ENCODE measurements at regions not wholly inside any gene's neighbourhood (a gene's known extent, or its start where the extent isn't known, plus 50 kb on each side); places are given as distances from the start of the nearest gene placed in this dataset.

DNA sequence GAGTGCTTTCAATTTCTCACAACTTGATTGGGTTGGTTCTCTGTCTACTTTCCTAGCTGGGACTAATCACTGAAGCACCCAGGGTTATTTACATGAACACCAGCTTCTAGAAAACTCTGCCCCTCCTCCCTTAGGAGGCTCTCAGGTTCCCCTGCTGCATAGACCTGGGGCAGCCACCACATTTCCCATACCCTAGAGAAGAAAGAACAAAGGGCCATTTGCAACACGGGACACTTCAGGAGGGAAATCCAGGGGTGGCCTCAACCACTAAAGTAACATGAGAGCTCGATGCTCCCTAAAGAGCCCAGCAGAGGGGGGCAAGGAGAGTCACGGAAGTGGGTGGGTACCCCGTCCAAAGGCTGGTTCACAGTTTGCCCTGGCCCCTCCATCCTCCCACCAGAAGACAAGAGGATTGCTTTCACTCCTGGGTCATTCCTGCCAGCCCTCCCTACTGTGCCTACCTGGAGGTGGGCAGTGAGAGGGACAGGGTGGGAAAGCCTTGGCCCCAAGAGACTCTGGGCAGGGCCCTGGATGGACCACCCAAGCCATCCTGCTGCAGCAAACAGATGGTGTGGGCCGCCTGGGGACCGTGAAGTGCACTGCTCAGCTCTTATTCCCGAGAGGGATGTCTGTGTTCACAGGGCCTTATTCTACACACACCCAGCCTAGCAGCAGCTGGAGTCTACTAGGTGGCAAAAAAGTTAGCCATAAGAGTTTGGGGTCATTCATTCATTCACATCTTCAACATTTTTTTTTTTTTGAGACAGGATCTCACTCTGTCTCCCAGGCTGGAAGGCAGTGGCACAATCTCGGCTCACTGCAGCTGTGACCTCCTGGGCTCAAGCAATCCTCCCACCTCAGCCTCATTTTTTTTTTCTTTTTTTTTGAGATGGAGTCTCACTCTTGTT, 392.1 kb downstream of the SOX9 start:
- Histone ChIP-seq H3K27ac (no peak overlapping the region), H3K4me1 (replicated peaks) (peaks cover 3% of the 10 kb centered on the region; the same call in 1 of the 2 replicates), H3K36me3 (no peaks in the 10 kb centered on the region), H3K27me3 (replicated peaks) (no peaks in the 10 kb centered on the region), H3K9me3 (replicated peaks) (no peaks in the 10 kb centered on the region), H3K4me3 (no peak overlapping the region)
- no peak for DNase-seq (ENCODE audit: low read depth in 1 of 2, low spot score in 2 of 2)

DNA sequence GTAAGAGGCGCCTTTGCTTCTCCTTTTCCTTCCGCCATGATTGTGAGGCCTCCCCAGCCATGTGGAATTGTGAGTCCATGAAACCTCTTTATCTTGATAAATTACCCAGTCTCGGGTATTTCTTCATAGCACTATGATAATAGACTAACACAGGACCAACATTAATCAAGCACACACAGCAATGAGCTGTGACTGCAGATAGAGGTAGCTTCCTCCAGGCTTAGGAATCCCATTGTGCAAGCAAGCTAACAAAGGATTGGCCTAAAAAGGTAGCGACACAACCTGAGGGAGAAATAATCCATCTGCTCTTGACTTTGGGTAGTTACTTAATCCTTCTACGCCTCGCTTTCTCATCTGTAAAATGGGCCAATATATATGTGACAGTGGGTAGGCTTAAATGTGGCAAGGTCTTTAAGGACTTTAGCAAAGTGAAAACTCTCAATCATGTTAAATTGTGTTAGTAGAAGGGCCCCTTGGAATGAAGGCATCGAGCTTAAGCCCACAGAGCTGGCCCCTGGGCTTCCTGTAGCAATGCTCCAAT, 393.6 kb downstream of the SOX9 start:
- no peak overlapping the region for H3K4me3 ChIP-seq
- no peak overlapping the region for H3K27ac ChIP-seq
- peaks cover 3% of the 10 kb centered on the region; the same call in 1 of the 2 replicates for H3K4me1 ChIP-seq (replicated peaks)
- H3K9me3 ChIP-seq (replicated peaks), result no peaks in the 10 kb centered on the region
- no peaks in the 10 kb centered on the region; the same call in 1 of the 2 replicates for H3K27me3 ChIP-seq (replicated peaks)
- no peak for DNase-seq (ENCODE audit: low read depth in 1 of 2, low spot score in 2 of 2)
- no peaks in the 10 kb centered on the region for H3K36me3 ChIP-seq

DNA sequence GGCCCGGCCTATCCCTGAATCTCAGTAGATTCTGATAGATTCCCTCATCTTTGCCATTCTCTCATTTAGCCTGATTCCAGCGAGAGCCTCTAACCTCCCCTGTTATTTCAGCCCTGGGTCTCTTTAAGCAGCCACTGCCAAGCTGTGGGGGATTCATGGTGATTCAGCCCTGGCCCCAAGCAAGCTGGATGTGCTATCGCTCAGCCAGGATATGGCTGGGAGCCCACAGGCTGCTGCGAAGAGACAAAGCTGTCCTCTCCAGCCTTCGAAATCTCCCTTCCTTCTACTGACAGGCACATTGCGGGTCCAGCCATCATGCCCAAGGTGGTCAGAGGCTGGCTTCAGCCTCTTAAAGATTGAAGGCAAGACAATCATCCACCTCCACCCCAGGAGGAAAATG, 394.1 kb downstream of the SOX9 start:
- Histone ChIP-seq H3K27me3 (replicated peaks) (no peaks in the 10 kb centered on the region; the same call in 1 of the 2 replicates), H3K4me3 (no peak overlapping the region), H3K36me3 (no peaks in the 10 kb centered on the region), H3K9me3 (replicated peaks) (no peaks in the 10 kb centered on the region), H3K4me1 (replicated peaks) (peaks cover 3% of the 10 kb centered on the region; the same call in 1 of the 2 replicates), H3K27ac (no peak overlapping the region)
- no peak for DNase-seq (ENCODE audit: low read depth in 1 of 2, low spot score in 2 of 2)

- Histone ChIP-seq H3K27ac (no peak overlapping the region), H3K9me3 (replicated peaks) (no peaks in the 10 kb centered on the region), H3K36me3 (no peaks in the 10 kb centered on the region), H3K4me1 (replicated peaks) (peaks cover 3% of the 10 kb centered on the region; the same call in 1 of the 2 replicates), H3K4me3 (no peak overlapping the region), H3K27me3 (replicated peaks) (no peaks in the 10 kb centered on the region; the same call in 1 of the 2 replicates)
- no peak for DNase-seq (ENCODE audit: low read depth in 1 of 2, low spot score in 2 of 2)
Observed at GRCh38 chr17:72515291-72516065, 394.7 kb downstream of the SOX9 start.

DNA sequence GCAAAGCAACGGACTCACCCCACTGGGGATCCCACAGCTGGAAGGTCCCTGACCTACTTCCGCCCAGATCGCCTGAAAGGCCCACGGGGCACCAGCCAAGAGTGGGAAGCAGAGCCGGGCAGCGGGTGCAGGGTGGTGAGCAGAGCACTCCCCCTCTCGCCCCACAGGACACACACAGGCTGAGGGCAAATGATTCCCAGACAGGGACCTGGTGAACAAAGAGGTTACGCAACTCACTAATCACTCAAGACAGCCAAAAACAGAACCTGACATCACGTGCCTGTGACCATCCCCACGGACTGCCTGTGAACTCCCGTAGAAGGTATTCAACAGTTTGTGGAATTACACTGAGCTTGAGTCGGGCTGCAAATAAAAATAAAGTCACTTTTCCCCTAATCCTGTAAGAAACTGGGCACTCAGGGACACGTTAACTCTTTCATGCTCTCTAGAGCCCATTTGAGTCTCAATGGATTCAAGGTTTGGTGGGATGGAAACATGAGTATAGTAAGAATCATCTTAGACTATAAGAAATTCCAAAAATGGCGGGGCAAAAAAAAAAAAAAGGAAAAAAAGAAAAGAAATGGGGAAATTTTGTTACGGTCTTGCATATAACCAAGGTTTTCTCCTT, 396.1 kb downstream of the SOX9 start:
- no peak for DNase-seq (ENCODE audit: low read depth in 1 of 2, low spot score in 2 of 2)
- Histone ChIP-seq H3K27me3 (replicated peaks) (no peaks in the 10 kb centered on the region; the same call in 1 of the 2 replicates), H3K27ac (no peak overlapping the region), H3K4me1 (replicated peaks) (0 out of 2 replicates have a peak, but pooled peaks cover 3% of the 10 kb centered on the region), H3K4me3 (no peak overlapping the region), H3K9me3 (replicated peaks) (no peaks in the 10 kb centered on the region), H3K36me3 (no peaks in the 10 kb centered on the region)

DNA sequence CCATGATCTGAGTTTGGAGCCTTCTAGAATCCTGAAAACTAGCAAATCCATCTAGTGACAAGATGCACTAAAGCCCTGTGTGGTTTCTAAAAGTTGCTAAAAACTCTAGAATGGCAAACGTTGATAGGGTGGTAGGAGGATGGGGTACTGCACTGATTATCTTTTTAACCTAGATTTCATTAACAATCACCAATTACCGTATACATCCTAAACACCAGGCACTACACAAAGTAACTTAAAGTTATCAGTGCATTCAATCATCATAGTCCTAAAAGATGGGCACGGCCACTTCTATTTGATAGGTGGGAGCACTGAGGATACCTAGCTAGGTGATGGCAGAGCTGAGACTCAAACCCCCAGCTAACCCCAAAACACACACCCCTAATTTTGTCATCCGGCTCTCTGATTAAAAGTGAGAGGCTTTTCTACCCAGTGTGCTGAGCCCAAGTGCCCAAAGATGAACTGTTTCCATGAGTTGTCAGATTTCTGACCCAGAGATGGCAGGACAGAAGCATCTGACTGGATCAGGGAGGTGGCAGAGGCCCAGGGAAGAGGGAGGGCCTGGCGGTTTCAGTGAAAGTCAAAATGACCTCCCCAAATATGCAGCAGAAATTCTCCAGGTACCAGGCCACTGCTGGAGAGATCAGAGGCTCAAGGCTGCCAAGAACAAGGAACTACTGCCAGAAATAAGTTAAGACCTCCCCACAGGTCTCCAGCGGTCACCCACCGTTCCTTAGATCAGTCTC, 396.8 kb downstream of the SOX9 start:
- Histone ChIP-seq H3K9me3 (replicated peaks) (no peaks in the 10 kb centered on the region), H3K27me3 (replicated peaks) (no peaks in the 10 kb centered on the region; the same call in 1 of the 2 replicates), H3K4me3 (no peak overlapping the region), H3K36me3 (no peaks in the 10 kb centered on the region), H3K4me1 (replicated peaks) (0 out of 2 replicates have a peak, but pooled peaks cover 3% of the 10 kb centered on the region), H3K27ac (no peak overlapping the region)
- DNase-seq (ENCODE audit: low read depth in 1 of 2, low spot score in 2 of 2), result no peak

GRCh38 chr17:72518159-72518732, 397.4 kb downstream of the SOX9 start:
- no peak for DNase-seq (ENCODE audit: low read depth in 1 of 2, low spot score in 2 of 2)
- no peak overlapping the region for H3K27ac ChIP-seq
- H3K9me3 ChIP-seq (replicated peaks), result no peaks in the 10 kb centered on the region
- H3K36me3 ChIP-seq, result no peaks in the 10 kb centered on the region
- H3K4me3 ChIP-seq, result no peak overlapping the region
- no peaks in the 10 kb centered on the region; the same call in 1 of the 2 replicates for H3K27me3 ChIP-seq (replicated peaks)
- 0 out of 2 replicates have a peak, but pooled peaks cover 3% of the 10 kb centered on the region for H3K4me1 ChIP-seq (replicated peaks)

- H3K27me3 ChIP-seq (replicated peaks), result no peaks in the 10 kb centered on the region; the same call in 1 of the 2 replicates
- H3K36me3 ChIP-seq, result no peaks in the 10 kb centered on the region
- H3K4me3 ChIP-seq, result no peak overlapping the region
- no peaks in the 10 kb centered on the region for H3K9me3 ChIP-seq (replicated peaks)
- H3K4me1 ChIP-seq (replicated peaks), result 0 out of 2 replicates have a peak, but pooled peaks cover 3% of the 10 kb centered on the region
- DNase-seq (ENCODE audit: low read depth in 1 of 2, low spot score in 2 of 2), result no peak
- H3K27ac ChIP-seq, result no peak overlapping the region
Observed at GRCh38 chr17:72518753-72519597, 398.2 kb downstream of the SOX9 start.

GRCh38 chr17:72519598-72519936, 398.7 kb downstream of the SOX9 start:
- Histone ChIP-seq H3K4me3 (no peak overlapping the region), H3K4me1 (replicated peaks) (0 out of 2 replicates have a peak, but pooled peaks cover 3% of the 10 kb centered on the region), H3K27ac (no peak overlapping the region), H3K9me3 (replicated peaks) (no peaks in the 10 kb centered on the region), H3K27me3 (replicated peaks) (no peaks in the 10 kb centered on the region; the same call in 1 of the 2 replicates), H3K36me3 (no peaks in the 10 kb centered on the region)
- no peak for DNase-seq (ENCODE audit: low read depth in 1 of 2, low spot score in 2 of 2)

- H3K27ac ChIP-seq, result no peak overlapping the region
- no peaks in the 10 kb centered on the region; the same call in 1 of the 2 replicates for H3K27me3 ChIP-seq (replicated peaks)
- no peaks in the 10 kb centered on the region for H3K4me1 ChIP-seq (replicated peaks)
- H3K4me3 ChIP-seq, result no peak overlapping the region
- no peaks in the 10 kb centered on the region for H3K36me3 ChIP-seq
- no peaks in the 10 kb centered on the region for H3K9me3 ChIP-seq (replicated peaks)
- no peak for DNase-seq (ENCODE audit: low read depth in 1 of 2, low spot score in 2 of 2)
Observed at GRCh38 chr17:72520665-72521303, 400.0 kb downstream of the SOX9 start.

GRCh38 chr17:72523491-72523890, 402.7 kb downstream of the SOX9 start:
- Histone ChIP-seq H3K4me1 (replicated peaks) (no peaks in the 10 kb centered on the region), H3K27me3 (replicated peaks) (no peaks in the 10 kb centered on the region), H3K27ac (no peak overlapping the region), H3K4me3 (no peak overlapping the region), H3K36me3 (no peaks in the 10 kb centered on the region), H3K9me3 (replicated peaks) (no peaks in the 10 kb centered on the region)
- DNase-seq (ENCODE audit: low read depth in 1 of 2, low spot score in 2 of 2), result no peak

Data from SJSA1 (cell line).